ENCODE measurements at regions not wholly inside any gene's neighbourhood (a gene's known extent, or its start where the extent isn't known, plus 50 kb on each side); places are given as distances from the start of the nearest gene placed in this dataset.

GRCh38 chr7:4319280-4319679, 362.8 kb upstream of the FOXK1 start:
- Histone ChIP-seq H3K27me3 (no peaks in the 10 kb centered on the region), H3K4me3 (no peak overlapping the region), H3K36me3 (no peaks in the 10 kb centered on the region), H3K4me1 (no peaks in the 10 kb centered on the region), H3K9me3 (peaks cover 4 to 13% of the 10 kb centered on the region in 2 donors), H3K27ac (no peak overlapping the region)
- DNase-seq (ENCODE audit: low spot score in 2 of 2), result no peak
- TF ChIP-seq POLR2A (IDR thresholded peaks at IDR 0.05), result no peak
- TF ChIP-seq CTCF (IDR thresholded peaks at IDR 0.05), result no peak
- TF ChIP-seq POLR2AphosphoS5 (IDR thresholded peaks at IDR 0.05), result no peak
- intact Hi-C loops (cut with DNase I; ENCODE audit: low total_unique reads), result no loop called here

- no peak overlapping the region for H3K27ac ChIP-seq
- H3K36me3 ChIP-seq, result no peaks in the 10 kb centered on the region
- no peak for DNase-seq (ENCODE audit: low spot score in 2 of 2)
- TF ChIP-seq CTCF (IDR thresholded peaks at IDR 0.05) (no peak), POLR2A (IDR thresholded peaks at IDR 0.05) (no peak), POLR2AphosphoS5 (IDR thresholded peaks at IDR 0.05) (no peak)
- H3K4me1 ChIP-seq, result no peaks in the 10 kb centered on the region
- peaks cover 3 to 4% of the 10 kb centered on the region in 2 donors for H3K9me3 ChIP-seq
- no peak overlapping the region for H3K4me3 ChIP-seq
- no peaks in the 10 kb centered on the region for H3K27me3 ChIP-seq
- intact Hi-C loops (cut with DNase I; ENCODE audit: low total_unique reads), result no loop called here
Observed at GRCh38 chr7:4325732-4326131, 356.4 kb upstream of the FOXK1 start.

- TF ChIP-seq CTCF (IDR thresholded peaks at IDR 0.05), result no peak
- TF ChIP-seq POLR2AphosphoS5 (IDR thresholded peaks at IDR 0.05), result no peak
- TF ChIP-seq POLR2A (IDR thresholded peaks at IDR 0.05), result no peak
- no peak overlapping the region for H3K27ac ChIP-seq
- no peaks in the 10 kb centered on the region for H3K36me3 ChIP-seq
- H3K27me3 ChIP-seq, result no peaks in the 10 kb centered on the region
- no peak for DNase-seq (ENCODE audit: low spot score in 2 of 2)
- H3K4me1 ChIP-seq, result no peaks in the 10 kb centered on the region
- no peak overlapping the region for H3K4me3 ChIP-seq
- H3K9me3 ChIP-seq, result no peaks in the 10 kb centered on the region
- intact Hi-C loops (cut with DNase I; ENCODE audit: low total_unique reads), result no loop called here
Observed at GRCh38 chr7:4331711-4332110, 350.4 kb upstream of the FOXK1 start.

GRCh38 chr7:4338556-4338955, 343.5 kb upstream of the FOXK1 start:
- DNase-seq (ENCODE audit: low spot score in 2 of 2), result no peak
- Histone ChIP-seq H3K9me3 (peaks cover 4 to 23% of the 10 kb centered on the region in 2 donors), H3K27me3 (no peaks in the 10 kb centered on the region), H3K27ac (no peak overlapping the region), H3K36me3 (no peaks in the 10 kb centered on the region), H3K4me3 (no peak overlapping the region), H3K4me1 (no peaks in the 10 kb centered on the region)
- intact Hi-C loops (cut with DNase I; ENCODE audit: low total_unique reads), result loop anchor here (5.0 kb wide), 1 partner anchor 906 kb away; no protein-coding TSS in a partner anchor
- no peak for TF ChIP-seq POLR2A (IDR thresholded peaks at IDR 0.05)
- TF ChIP-seq POLR2AphosphoS5 (IDR thresholded peaks at IDR 0.05), result no peak
- TF ChIP-seq CTCF (IDR thresholded peaks at IDR 0.05), result no peak

GRCh38 chr7:4343272-4344247, 338.5 kb upstream of the FOXK1 start:
- intact Hi-C loops (cut with DNase I; ENCODE audit: low total_unique reads), result no loop called here
- no peak overlapping the region for H3K4me3 ChIP-seq
- no peak for DNase-seq (ENCODE audit: low spot score in 2 of 2)

More at GRCh38 chr7:4343272-4344247, 338.5 kb upstream of the FOXK1 start:
- H3K36me3 ChIP-seq, result no peaks in the 10 kb centered on the region
- no peak for TF ChIP-seq POLR2AphosphoS5 (IDR thresholded peaks at IDR 0.05)
- TF ChIP-seq CTCF (IDR thresholded peaks at IDR 0.05), result no peak
- TF ChIP-seq POLR2A (IDR thresholded peaks at IDR 0.05), result no peak
- H3K27me3 ChIP-seq, result no peaks in the 10 kb centered on the region
- H3K9me3 ChIP-seq, result peaks cover 13 to 37% of the 10 kb centered on the region in 2 donors
- no peak overlapping the region for H3K27ac ChIP-seq
- no peaks in the 10 kb centered on the region for H3K4me1 ChIP-seq

Data from breast epithelium (tissue), 4 donors.